AG04449 (cell line): ENCODE measurements at regions not wholly inside any gene's neighbourhood (a gene's known extent, or its start where the extent isn't known, plus 50 kb on each side); places are given as distances from the start of the nearest gene placed in this dataset.
"Not testable (repeated sequence)": the region's sequence is repeated elsewhere in the genome, so short reads cannot be mapped to it uniquely, and the experiment has no call there.

Source experiments
- CTCF ChIA-PET: fragments of 350-600 bp; formaldehyde crosslinking; extraction: SDS; loops from one replicate; lab custom pipeline; 2021; ENCODE audit warnings: antibody characterized with exemption; lab: Yijun Ruan, JAX
- POLR2A ChIA-PET: fragments of 400-600, 350-600 bp; formaldehyde crosslinking; extraction: SDS; loops from one replicate; lab custom pipeline; 2020; ENCODE audit warnings: antibody characterized with exemption, inconsistent platforms; lab: Yijun Ruan, JAX
- DNase-seq: peaks from one replicate; pipeline ENCODE4 v3.0.0-alpha.2; 2010; ENCODE audit warnings: low read depth, low spot score
- H3K4me3 ChIP-seq: 2 replicates; pipeline ENCODE4 v1.5.1; 2011; ENCODE audit warnings: low read depth, mild to moderate bottlenecking, control low read depth, low read length
- TF ChIP-seq, protein P1 (sequence below): IDR thresholded peaks from one replicate; pipeline ENCODE4 v1.5.1; 2011; ENCODE audit warnings: mild to moderate bottlenecking, moderate library complexity, low read length, control low read depth, inconsistent platforms; ENCODE audit not compliant: insufficient read depth; ENCODE audit errors: missing control alignments

DNA sequence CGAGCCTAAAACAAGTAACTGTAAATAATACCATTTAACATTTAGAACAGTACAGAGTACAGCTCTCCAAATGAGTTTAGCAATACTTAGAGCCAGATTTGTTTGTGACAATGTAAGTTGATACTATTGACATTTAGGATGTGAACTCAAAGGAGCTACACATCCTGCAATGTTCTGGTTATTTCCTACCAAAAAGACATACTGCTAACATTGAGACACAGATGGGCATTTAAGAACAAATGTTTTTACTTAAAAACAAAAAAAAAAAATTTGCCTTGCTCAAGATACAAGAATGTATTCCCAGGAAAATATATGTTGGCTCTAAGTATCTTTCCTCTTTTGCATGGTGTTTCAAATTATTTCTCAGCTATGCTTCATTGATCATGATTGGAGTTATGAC is 1464.8 kb upstream of the PRMT6 start:
- no peak overlapping the region for H3K4me3 ChIP-seq
- TF ChIP-seq, protein P1, sequence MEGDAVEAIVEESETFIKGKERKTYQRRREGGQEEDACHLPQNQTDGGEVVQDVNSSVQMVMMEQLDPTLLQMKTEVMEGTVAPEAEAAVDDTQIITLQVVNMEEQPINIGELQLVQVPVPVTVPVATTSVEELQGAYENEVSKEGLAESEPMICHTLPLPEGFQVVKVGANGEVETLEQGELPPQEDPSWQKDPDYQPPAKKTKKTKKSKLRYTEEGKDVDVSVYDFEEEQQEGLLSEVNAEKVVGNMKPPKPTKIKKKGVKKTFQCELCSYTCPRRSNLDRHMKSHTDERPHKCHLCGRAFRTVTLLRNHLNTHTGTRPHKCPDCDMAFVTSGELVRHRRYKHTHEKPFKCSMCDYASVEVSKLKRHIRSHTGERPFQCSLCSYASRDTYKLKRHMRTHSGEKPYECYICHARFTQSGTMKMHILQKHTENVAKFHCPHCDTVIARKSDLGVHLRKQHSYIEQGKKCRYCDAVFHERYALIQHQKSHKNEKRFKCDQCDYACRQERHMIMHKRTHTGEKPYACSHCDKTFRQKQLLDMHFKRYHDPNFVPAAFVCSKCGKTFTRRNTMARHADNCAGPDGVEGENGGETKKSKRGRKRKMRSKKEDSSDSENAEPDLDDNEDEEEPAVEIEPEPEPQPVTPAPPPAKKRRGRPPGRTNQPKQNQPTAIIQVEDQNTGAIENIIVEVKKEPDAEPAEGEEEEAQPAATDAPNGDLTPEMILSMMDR, result no peak
- ChIA-PET CTCF (no interaction called here), POLR2A (no interaction called here)
- DNase-seq, result no peak

DNA sequence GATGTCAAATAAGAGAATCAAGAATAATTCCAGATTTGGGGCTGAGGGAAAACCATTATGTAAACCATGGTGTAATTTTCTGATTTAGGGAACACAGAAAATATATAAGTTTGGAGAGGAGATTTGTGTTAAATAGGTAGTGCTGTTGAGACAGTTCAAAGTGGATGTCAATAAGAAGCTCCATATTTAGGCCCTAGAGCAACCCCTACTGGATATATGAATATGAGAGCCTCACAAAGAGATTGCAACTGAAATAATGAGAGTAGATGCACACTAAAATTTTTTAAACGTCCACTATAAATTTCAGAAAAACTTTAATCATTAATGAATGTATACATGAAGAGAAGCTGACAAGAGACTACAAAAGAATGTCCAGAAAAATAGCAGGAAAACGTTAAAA is 1447.8 kb upstream of the PRMT6 start:
- TF ChIP-seq, protein P1, result peak; percentile 24
- peak; percentile 2 for DNase-seq
- H3K4me3 ChIP-seq, result no peak overlapping the region
- ChIA-PET CTCF (interaction anchor here (0.7 to 3.2 kb wide), 8 partner anchors 10 to 840 kb away, joined by 3 to 23 read pairs (median 3); no protein-coding TSS in a partner anchor), POLR2A (no interaction called here)

DNA sequence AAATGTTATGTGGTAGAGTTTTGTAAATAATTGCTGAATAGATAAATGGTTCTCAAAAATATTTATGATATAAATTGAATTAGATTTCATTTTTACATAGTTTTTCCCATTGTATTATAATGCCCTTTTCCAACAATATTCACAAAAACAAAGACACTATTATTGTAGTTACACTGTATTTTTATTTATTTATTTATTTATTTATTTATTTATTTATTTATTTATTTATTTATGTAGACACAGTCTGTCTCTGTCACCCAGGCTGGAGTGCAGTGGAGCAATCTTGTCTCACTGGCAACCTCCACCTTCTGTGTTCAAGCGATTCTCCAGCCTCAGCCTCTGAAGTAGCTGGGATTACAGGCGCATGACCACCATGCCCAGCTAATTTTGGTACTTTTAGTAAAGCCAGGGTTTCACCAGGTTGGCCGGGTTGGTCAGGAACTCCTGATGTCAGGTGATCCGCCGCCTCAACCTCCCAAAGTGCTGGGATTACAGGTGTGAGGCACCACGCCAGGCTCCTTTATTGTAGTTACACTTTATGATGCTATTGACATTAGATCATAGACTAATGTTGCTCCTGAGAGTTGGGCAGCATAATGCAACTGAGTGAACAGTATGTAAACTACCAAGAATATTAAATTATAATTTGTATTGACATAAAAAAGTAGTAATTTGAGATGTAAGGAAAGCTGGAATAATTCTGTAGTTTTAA is 1430.0 kb upstream of the PRMT6 start:
- ChIA-PET POLR2A (no interaction called here), CTCF (no interaction called here)
- H3K4me3 ChIP-seq, result no peak overlapping the region
- TF ChIP-seq, protein P1, result no peak
- no peak for DNase-seq

DNA sequence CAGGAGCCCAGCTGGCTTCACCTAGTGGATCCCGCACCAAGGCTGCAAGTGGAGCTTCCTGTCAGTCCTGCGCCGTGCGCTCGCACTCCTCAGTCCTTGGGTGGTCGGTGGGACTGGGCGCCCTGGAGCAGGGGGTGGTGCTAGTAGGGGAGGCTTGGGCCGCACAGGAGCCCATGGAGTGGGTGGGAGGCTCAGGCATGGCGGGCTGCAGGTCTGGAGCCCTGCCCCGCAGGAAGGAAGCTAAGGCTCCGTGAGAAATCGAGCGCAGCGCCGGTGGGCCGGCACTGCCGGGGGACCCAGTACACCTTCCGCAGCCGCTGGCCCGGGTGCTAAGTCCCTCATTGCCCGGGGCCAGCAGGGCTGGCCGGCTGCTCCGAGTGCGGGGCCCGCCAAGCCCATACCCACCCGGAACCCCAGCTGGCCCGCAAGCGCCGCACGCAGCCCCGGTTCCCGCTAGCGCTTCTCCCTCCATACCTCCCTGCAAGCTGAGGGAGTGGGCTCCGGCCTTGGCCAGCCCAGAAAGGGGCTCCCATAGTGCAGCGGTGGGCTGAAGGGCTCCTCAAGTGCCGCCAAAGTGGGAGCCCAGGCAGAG is 1425.2 kb upstream of the PRMT6 start:
- H3K4me3 ChIP-seq, POLR2A ChIA-PET, CTCF ChIA-PET, DNase-seq: not testable (repeated sequence)

DNA sequence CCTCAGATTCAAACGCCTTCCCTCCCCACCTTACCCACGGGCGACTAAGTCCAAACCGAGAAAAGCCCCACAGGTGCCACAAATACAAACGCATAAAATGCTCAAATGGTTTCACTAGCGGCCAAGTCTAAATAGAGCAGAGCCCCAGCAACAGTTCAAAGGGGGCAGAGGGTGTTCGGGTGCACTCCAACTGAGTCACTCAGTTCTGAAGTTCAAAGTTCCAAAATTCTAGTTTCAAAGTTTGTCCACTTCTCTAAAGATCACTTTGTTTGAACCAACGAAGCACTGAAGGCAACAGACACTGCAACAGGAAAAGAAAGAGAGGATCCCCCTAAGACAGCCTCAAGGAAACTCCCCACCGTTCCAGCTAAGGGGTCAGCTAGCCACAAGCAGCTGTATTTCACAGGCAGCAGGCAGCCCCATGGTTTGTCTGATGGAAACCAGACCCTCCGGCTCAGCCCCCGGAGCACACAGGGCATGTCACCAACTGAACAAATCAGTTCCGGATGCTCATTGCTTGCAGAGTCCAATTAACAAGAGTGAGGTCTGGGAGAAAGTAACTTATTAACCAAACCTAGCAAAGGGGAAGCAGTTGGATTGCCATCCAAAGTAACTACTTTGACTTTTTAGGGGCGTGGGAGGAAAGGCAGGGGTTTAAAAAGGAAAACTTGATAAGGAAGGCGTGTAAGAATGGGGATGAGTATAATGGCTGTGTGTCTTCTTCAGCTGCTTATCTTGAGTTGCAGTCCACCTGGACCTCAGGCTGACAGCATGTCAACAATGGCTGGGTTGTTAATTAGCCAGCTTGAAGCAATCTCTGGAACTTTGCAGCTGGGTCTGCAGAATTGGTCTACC is 1423.9 kb upstream of the PRMT6 start:
- TF ChIP-seq, protein P1, result no peak
- DNase-seq, result no peak
- ChIA-PET CTCF (no interaction called here), POLR2A (no interaction called here)
- no peak overlapping the region for H3K4me3 ChIP-seq

DNA sequence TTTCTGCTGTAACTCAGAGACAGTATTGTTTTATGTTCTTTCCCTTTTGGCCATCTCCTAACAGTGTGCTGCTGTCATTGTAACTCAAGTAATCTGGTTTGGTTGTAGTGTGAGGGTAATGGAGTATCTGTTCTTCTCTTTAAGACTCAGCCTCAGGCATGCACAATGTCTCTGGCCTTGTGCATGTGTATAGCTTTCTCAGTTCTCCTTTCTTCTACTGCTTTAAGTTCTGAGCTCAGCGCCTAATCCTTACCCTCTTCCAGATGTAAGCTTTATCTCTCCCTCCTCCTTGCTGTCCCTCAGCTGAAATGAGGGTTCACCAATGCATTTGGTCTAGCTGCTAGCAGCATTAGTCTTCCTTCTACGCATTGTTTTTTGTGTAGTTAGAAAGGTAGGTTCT is 1420.4 kb upstream of the PRMT6 start:
- TF ChIP-seq, protein P1, result no peak
- CTCF ChIA-PET, result no interaction called here
- no peak for DNase-seq
- H3K4me3 ChIP-seq, result no peak overlapping the region
- POLR2A ChIA-PET, result no interaction called here
